GM23338 (cell line): ENCODE measurements at regions not wholly inside any gene's neighbourhood (a gene's known extent, or its start where the extent isn't known, plus 50 kb on each side); places are given as distances from the start of the nearest gene placed in this dataset.
A peak's percentile ranks its signal among the peaks of the same experiment; 100 is the strongest.

Experiments
- ATAC-seq: fragments of 200-7000 bp; cut with Tn5 transposase; 3 replicates; pipeline ENCODE4 v1.9.1; 2020
- DNase-seq: peaks from one replicate; pipeline ENCODE4 v3.0.0-alpha.2; 2015; ENCODE audit warnings: low spot score
- H2AFZ ChIP-seq: fragments of 200-600 bp; sonication (generic); 2 replicates; pipeline ENCODE4 v1.8.0; 2016; ENCODE audit warnings: antibody characterized with exemption, mild to moderate bottlenecking, moderate library complexity
- H3F3A ChIP-seq: fragments of 200-600 bp; sonication (generic); replicated peaks from 2 replicates; pipeline ENCODE4 v1.8.0; 2017; ENCODE audit warnings: antibody characterized with exemption, mixed run types, low read depth
- H3K27ac ChIP-seq: fragments of 200-600 bp; sonication (generic); 2 replicates; pipeline ENCODE4 v1.6.1; 2016; ENCODE audit warnings: low read depth
- H3K27me3 ChIP-seq: fragments of 200-600 bp; sonication (generic); 2 replicates; pipeline ENCODE4 v1.8.0; 2016; ENCODE audit warnings: mild to moderate bottlenecking, mixed run types, moderate library complexity; ENCODE audit not compliant: insufficient read depth
- H3K36me3 ChIP-seq: fragments of 200-600 bp; sonication (generic); 2 replicates; pipeline ENCODE4 v1.8.0; 2016; ENCODE audit warnings: mild to moderate bottlenecking; ENCODE audit not compliant: insufficient read depth
- H3K4me1 ChIP-seq: fragments of 200-600 bp; sonication (generic); 2 replicates; pipeline ENCODE4 v1.8.0; 2016; ENCODE audit warnings: mild to moderate bottlenecking, moderate library complexity; ENCODE audit not compliant: insufficient read depth
- H3K4me2 ChIP-seq: fragments of 200-600 bp; sonication (generic); 2 replicates; pipeline ENCODE4 v1.7.1; 2017; ENCODE audit warnings: mixed run types
- H3K4me3 ChIP-seq: fragments of 200-600 bp; sonication (generic); 2 replicates; pipeline ENCODE4 v1.6.1; 2016; ENCODE audit warnings: mixed run types
- H3K79me2 ChIP-seq: fragments of 200-600 bp; sonication (generic); replicated peaks from 2 replicates; pipeline ENCODE4 v1.8.0; 2017; ENCODE audit warnings: mild to moderate bottlenecking; ENCODE audit not compliant: insufficient read depth
- H3K9me2 ChIP-seq: fragments of 200-600 bp; sonication (generic); 2 replicates; pipeline ENCODE4 v1.8.0; 2017; ENCODE audit not compliant: insufficient read depth
- H4K20me1 ChIP-seq: fragments of 200-600 bp; sonication (generic); replicated peaks from 2 replicates; pipeline ENCODE4 v1.8.0; 2017; ENCODE audit warnings: mild to moderate bottlenecking; ENCODE audit not compliant: insufficient read depth
- H3K27ac Mint-ChIP-seq: 2 replicates; pipeline ENCODE4 v1.8.0; 2020; ENCODE audit warnings: inconsistent platforms, mild to moderate bottlenecking, moderate library complexity, mixed read lengths
- H3K27me3 Mint-ChIP-seq: 3 replicates; pipeline ENCODE4 v1.8.0; 2022; ENCODE audit warnings: low read depth, mild to moderate bottlenecking, moderate library complexity, mixed read lengths, inconsistent platforms; ENCODE audit not compliant: insufficient read depth, poor library complexity
- H3K36me3 Mint-ChIP-seq: 3 replicates; pipeline ENCODE4 v1.8.0; 2021; ENCODE audit warnings: low read depth, mild to moderate bottlenecking, inconsistent platforms, moderate library complexity, mixed read lengths
- H3K4me1 Mint-ChIP-seq: 3 replicates; pipeline ENCODE4 v1.8.0; 2020; ENCODE audit warnings: mild to moderate bottlenecking, inconsistent platforms, mixed read lengths
- H3K4me3 Mint-ChIP-seq: 3 replicates; pipeline ENCODE4 v1.8.0; 2021; ENCODE audit warnings: moderate library complexity, mild to moderate bottlenecking, inconsistent platforms, mixed read lengths
- H3K9me3 Mint-ChIP-seq: 3 replicates; pipeline ENCODE4 v1.8.0; 2020; ENCODE audit warnings: moderate library complexity, mild to moderate bottlenecking, inconsistent platforms, mixed read lengths
- CREB1 ChIP-seq: fragments of 250-450 bp; sonication (Bioruptor Pico); IDR thresholded peaks from 2 replicates; pipeline ENCODE4 v1.5.0; 2020; ENCODE audit warnings: low read depth, mild to moderate bottlenecking, moderate library complexity
- EZH2 ChIP-seq: fragments of 200-600 bp; sonication (generic); IDR thresholded peaks from one replicate; pipeline ENCODE4 v1.8.0; 2017; ENCODE audit warnings: antibody characterized with exemption, mild to moderate bottlenecking, low read depth; ENCODE audit not compliant: unreplicated experiment
- NANOG ChIP-seq: IDR thresholded peaks from 2 replicates; pipeline ENCODE4 v1.6.1; 2016; ENCODE audit warnings: antibody characterized with exemption, borderline replicate concordance
- STAT1 ChIP-seq: IDR thresholded peaks from one replicate; pipeline ENCODE4 v1.6.1; 2016; ENCODE audit warnings: antibody characterized with exemption; ENCODE audit not compliant: unreplicated experiment
- TF ChIP-seq, protein P1 (sequence below), 2 experiments: fragments of 200-600 bp in 1 of 2; sonication (generic) in 1 of 2; conservative IDR thresholded peaks; 2 replicates each; pipeline versions ENCODE4 v1.5.1 to v1.6.1; 2016 to 2017; ENCODE audit warnings: antibody characterized with exemption in 2 of 2, low read depth in 2 of 2, mild to moderate bottlenecking in 2 of 2, moderate library complexity in 1 of 2
- TF ChIP-seq, protein P2 (sequence below): fragments of 250-450 bp; sonication (Bioruptor Pico); IDR thresholded peaks from 2 replicates; pipeline ENCODE4 v1.5.0; 2020; ENCODE audit warnings: mild to moderate bottlenecking, moderate library complexity

DNA sequence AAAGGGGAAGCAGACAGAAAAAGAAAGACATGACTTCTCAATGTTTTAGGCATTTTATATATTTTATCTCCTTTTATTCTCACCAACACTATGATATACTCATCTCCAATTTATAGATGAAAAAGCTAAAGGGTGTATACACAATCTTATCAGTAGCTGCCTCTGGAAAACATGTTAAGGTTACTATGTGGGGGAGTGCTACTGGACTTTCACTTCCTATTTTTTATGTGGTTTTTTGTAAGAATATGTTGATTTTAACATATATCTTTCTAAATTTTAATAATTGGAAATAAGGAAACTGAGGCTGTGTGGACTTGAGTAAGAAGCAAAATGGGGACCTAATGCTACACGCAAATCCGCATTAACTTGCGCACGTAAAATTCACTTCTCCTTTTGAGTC, 99.6 kb upstream of the PDE3A start (continued):
- TF ChIP-seq, protein P1, sequence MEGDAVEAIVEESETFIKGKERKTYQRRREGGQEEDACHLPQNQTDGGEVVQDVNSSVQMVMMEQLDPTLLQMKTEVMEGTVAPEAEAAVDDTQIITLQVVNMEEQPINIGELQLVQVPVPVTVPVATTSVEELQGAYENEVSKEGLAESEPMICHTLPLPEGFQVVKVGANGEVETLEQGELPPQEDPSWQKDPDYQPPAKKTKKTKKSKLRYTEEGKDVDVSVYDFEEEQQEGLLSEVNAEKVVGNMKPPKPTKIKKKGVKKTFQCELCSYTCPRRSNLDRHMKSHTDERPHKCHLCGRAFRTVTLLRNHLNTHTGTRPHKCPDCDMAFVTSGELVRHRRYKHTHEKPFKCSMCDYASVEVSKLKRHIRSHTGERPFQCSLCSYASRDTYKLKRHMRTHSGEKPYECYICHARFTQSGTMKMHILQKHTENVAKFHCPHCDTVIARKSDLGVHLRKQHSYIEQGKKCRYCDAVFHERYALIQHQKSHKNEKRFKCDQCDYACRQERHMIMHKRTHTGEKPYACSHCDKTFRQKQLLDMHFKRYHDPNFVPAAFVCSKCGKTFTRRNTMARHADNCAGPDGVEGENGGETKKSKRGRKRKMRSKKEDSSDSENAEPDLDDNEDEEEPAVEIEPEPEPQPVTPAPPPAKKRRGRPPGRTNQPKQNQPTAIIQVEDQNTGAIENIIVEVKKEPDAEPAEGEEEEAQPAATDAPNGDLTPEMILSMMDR (conservative IDR thresholded peaks at IDR 0.05; ENCODE audit: low read depth in 2 of 2) = no peak
- TF ChIP-seq CREB1 (CRISPR knock-in tag) (no peak), EZH2 (no peak), NANOG (no peak), STAT1 (no peak)

DNA sequence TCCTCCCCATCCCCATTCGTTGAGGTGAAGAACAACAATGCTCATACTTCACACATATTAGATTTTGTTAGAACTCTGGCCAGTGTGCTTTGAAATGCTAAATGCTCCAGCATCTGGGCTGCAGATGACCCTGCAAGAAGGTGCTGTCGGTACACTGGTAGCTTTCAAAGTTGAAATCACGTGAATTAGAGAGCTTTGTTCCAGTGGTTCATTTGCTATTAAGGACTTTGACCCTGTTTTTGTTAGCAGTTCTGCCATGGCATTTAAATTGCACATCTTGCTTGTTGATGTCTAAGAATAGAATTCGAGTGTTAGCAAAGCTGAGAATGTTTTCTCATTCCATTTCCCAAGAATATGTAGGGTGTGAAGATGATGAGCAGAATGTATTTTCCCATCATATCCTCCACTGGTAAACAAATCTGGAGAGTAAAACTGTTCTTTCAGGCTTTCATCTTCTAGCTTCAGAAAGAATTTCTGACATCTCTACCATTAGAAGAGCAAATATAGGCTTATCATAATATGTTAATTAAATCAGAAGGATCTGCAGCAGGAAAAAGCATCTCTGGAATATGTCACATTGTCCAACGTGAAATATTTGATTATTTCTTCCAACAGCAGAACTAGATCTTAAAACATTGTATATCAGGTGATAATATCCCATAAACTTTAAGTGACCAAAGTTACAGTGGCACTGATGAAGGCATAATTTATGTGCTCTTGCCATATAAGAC, 98.8 kb upstream of the PDE3A start:
- Mint-ChIP-seq H3K4me1 (peaks cover 26% of the 10 kb centered on the region), H3K27me3 (peaks cover 6% of the 10 kb centered on the region), H3K4me3 (no peak overlapping the region), H3K27ac (no peak overlapping the region), H3K36me3 (no peaks in the 10 kb centered on the region), H3K9me3 (no peaks in the 10 kb centered on the region; the same call in 2 of the 3 replicates)
- no peaks in the 10 kb centered on the region for H3K36me3 ChIP-seq
- no peaks in the 10 kb centered on the region for H3K79me2 ChIP-seq
- no peak for ATAC-seq
- no peak overlapping the region for H3K4me2 ChIP-seq
- no peaks in the 10 kb centered on the region for H3K27me3 ChIP-seq
- H4K20me1 ChIP-seq = no peaks in the 10 kb centered on the region
- peaks cover 20% of the 10 kb centered on the region for H3K4me1 ChIP-seq
- DNase-seq = no peak
- H3K9me2 ChIP-seq = no peaks in the 10 kb centered on the region
- H3K27ac ChIP-seq = no peak overlapping the region
- no peak overlapping the region for H3K4me3 ChIP-seq
- TF ChIP-seq, protein P2, sequence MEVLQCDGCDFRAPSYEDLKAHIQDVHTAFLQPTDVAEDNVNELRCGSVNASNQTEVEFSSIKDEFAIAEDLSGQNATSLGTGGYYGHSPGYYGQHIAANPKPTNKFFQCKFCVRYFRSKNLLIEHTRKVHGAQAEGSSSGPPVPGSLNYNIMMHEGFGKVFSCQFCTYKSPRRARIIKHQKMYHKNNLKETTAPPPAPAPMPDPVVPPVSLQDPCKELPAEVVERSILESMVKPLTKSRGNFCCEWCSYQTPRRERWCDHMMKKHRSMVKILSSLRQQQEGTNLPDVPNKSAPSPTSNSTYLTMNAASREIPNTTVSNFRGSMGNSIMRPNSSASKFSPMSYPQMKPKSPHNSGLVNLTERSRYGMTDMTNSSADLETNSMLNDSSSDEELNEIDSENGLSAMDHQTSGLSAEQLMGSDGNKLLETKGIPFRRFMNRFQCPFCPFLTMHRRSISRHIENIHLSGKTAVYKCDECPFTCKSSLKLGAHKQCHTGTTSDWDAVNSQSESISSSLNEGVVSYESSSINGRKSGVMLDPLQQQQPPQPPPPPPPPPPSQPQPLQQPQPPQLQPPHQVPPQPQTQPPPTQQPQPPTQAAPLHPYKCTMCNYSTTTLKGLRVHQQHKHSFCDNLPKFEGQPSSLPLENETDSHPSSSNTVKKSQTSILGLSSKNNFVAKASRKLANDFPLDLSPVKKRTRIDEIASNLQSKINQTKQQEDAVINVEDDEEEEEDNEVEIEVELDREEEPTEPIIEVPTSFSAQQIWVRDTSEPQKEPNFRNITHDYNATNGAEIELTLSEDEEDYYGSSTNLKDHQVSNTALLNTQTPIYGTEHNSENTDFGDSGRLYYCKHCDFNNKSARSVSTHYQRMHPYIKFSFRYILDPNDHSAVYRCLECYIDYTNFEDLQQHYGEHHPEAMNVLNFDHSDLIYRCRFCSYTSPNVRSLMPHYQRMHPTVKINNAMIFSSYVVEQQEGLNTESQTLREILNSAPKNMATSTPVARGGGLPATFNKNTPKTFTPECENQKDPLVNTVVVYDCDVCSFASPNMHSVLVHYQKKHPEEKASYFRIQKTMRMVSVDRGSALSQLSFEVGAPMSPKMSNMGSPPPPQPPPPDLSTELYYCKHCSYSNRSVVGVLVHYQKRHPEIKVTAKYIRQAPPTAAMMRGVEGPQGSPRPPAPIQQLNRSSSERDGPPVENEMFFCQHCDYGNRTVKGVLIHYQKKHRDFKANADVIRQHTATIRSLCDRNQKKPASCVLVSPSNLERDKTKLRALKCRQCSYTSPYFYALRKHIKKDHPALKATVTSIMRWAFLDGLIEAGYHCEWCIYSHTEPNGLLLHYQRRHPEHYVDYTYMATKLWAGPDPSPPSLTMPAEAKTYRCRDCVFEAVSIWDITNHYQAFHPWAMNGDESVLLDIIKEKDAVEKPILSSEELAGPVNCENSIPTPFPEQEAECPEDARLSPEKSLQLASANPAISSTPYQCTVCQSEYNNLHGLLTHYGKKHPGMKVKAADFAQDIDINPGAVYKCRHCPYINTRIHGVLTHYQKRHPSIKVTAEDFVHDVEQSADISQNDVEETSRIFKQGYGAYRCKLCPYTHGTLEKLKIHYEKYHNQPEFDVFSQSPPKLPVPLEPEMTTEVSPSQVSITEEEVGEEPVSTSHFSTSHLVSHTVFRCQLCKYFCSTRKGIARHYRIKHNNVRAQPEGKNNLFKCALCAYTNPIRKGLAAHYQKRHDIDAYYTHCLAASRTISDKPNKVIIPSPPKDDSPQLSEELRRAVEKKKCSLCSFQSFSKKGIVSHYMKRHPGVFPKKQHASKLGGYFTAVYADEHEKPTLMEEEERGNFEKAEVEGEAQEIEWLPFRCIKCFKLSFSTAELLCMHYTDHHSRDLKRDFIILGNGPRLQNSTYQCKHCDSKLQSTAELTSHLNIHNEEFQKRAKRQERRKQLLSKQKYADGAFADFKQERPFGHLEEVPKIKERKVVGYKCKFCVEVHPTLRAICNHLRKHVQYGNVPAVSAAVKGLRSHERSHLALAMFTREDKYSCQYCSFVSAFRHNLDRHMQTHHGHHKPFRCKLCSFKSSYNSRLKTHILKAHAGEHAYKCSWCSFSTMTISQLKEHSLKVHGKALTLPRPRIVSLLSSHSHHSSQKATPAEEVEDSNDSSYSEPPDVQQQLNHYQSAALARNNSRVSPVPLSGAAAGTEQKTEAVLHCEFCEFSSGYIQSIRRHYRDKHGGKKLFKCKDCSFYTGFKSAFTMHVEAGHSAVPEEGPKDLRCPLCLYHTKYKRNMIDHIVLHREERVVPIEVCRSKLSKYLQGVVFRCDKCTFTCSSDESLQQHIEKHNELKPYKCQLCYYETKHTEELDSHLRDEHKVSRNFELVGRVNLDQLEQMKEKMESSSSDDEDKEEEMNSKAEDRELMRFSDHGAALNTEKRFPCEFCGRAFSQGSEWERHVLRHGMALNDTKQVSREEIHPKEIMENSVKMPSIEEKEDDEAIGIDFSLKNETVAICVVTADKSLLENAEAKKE = no peak
- no peak for TF ChIP-seq STAT1
- peak overlapping the region; percentile 19; the same call in 1 of the 2 replicates for H2AFZ ChIP-seq
- no peaks in the 10 kb centered on the region for H3F3A ChIP-seq
